ENCODE measurements at regions not wholly inside any gene's neighbourhood (a gene's known extent, or its start where the extent isn't known, plus 50 kb on each side); places are given as distances from the start of the nearest gene placed in this dataset.
A peak's percentile ranks its signal among the peaks of the same experiment; 100 is the strongest.

GRCh38 chr5:173671121-173671949 lies 54.9 kb upstream of the BOD1 start (continued):
- TF ChIP-seq ZNF589 (CRISPR knock-in tag; IDR thresholded peaks at IDR 0.05; ENCODE audit: low read depth) (peak; percentile 97), MTA2 (IDR thresholded peaks at IDR 0.05; ENCODE audit: low read depth) (0 out of 2 replicates have a peak, but pooled peaks have one; percentile 19), ATF7 (IDR thresholded peaks at IDR 0.05) (peak; percentile 73), ZNF436 (CRISPR knock-in tag; IDR thresholded peaks at IDR 0.05) (peak; percentile 93), ERF (CRISPR knock-in tag; IDR thresholded peaks at IDR 0.05) (0 out of 2 replicates have a peak, but pooled peaks have one; percentile 2), PATZ1 (CRISPR knock-in tag; IDR thresholded peaks at IDR 0.05; ENCODE audit: borderline replicate concordance) (no peak), GABPB1 (CRISPR knock-in tag; IDR thresholded peaks at IDR 0.05) (0 out of 2 replicates have a peak, but pooled peaks have one; percentile 29), RAD21 (CRISPR knock-in tag; conservative IDR thresholded peaks at IDR 0.05 in 1 of 2, IDR thresholded peaks at IDR 0.05 in 1 of 2) (peak; percentile 17 to 33; a peak in 3 of 4 replicates), XRCC5 (IDR thresholded peaks at IDR 0.05; ENCODE audit: low read depth, low read length) (no peak), NCOA1 (IDR thresholded peaks at IDR 0.05; ENCODE audit: low read depth) (no peak; the same call in 1 of the 2 replicates), SMARCE1 (IDR thresholded peaks at IDR 0.05) (peak; percentile 67; the same call in 1 of the 2 replicates), IRF2 (CRISPR knock-in tag; IDR thresholded peaks at IDR 0.05) (no peak), ZBTB9 (CRISPR knock-in tag; IDR thresholded peaks at IDR 0.05) (peak; percentile 79), TEAD1 (CRISPR knock-in tag; IDR thresholded peaks at IDR 0.05) (peak in 1 of 2 experiments; percentile 24; a peak in 1 of 4 replicates), PURB (CRISPR knock-in tag; IDR thresholded peaks at IDR 0.05; ENCODE audit: low read depth) (no peak), SMARCA4 (IDR thresholded peaks at IDR 0.05) (peak; percentile 65; the same call in 1 of the 2 replicates), CREM (IDR thresholded peaks at IDR 0.05; ENCODE audit: low read depth) (no peak), LEF1 (IDR thresholded peaks at IDR 0.05) (no peak), ZKSCAN8 (CRISPR knock-in tag; IDR thresholded peaks at IDR 0.05) (peak; percentile 68; the same call in 1 of the 2 replicates), KDM1A (IDR thresholded peaks at IDR 0.05) (peak; percentile 34 to 37; a peak in 2 of 4 replicates), CEBPB (tag; IDR thresholded peaks at IDR 0.05) (peak; percentile 51; the same call in 1 of the 2 replicates), MTF1 (CRISPR knock-in tag; IDR thresholded peaks at IDR 0.05; ENCODE audit: borderline replicate concordance) (no peak), ZNF584 (CRISPR knock-in tag; IDR thresholded peaks at IDR 0.05; ENCODE audit: low read depth) (peak; percentile 98), MEF2D (tag; conservative IDR thresholded peaks at IDR 0.05; ENCODE audit: low read depth) (peak; percentile 76), ZNF311 (CRISPR knock-in tag; IDR thresholded peaks at IDR 0.05) (no peak), MYC (IDR thresholded peaks at IDR 0.05; ENCODE audit: low read depth, low read length) (peak; percentile 66), MYC (CRISPR knock-in tag; IDR thresholded peaks at IDR 0.05; ENCODE audit: borderline replicate concordance, low read depth) (peak; percentile 64; the same call in 1 of the 2 replicates), ILF3 (IDR thresholded peaks at IDR 0.05; ENCODE audit: borderline replicate concordance) (no peak)

Data from K562 (cell line).